ENCODE measurements at regions not wholly inside any gene's neighbourhood (a gene's known extent, or its start where the extent isn't known, plus 50 kb on each side); places are given as distances from the start of the nearest gene placed in this dataset.

GRCh38 chr2:217652761-217653639 lies 349.8 kb downstream of the TNS1 start:
- FAIRE-seq = no peak

GRCh38 chr2:217650716-217651360 lies 352.0 kb downstream of the TNS1 start:
- no peak for FAIRE-seq

- no peak for FAIRE-seq
These were observed 352.6 kb downstream of the TNS1 start for GRCh38 chr2:217650229-217650628.

- no peak for FAIRE-seq
These were observed 354.9 kb downstream of the TNS1 start for GRCh38 chr2:217647925-217648324.

GRCh38 chr2:217647226-217647625 lies 355.6 kb downstream of the TNS1 start:
- FAIRE-seq = no peak

GRCh38 chr2:217645896-217646295 lies 356.9 kb downstream of the TNS1 start:
- FAIRE-seq = no peak

GRCh38 chr2:217643789-217644301 lies 358.9 kb downstream of the TNS1 start:
- no peak for FAIRE-seq

- no peak for FAIRE-seq
These were observed 359.9 kb downstream of the TNS1 start for GRCh38 chr2:217642944-217643343.

- no peak for FAIRE-seq
These were observed 360.8 kb downstream of the TNS1 start for GRCh38 chr2:217641960-217642359.

- no peak for FAIRE-seq
These were observed 363.3 kb downstream of the TNS1 start for GRCh38 chr2:217639481-217639880.

GRCh38 chr2:217638533-217638932 lies 364.3 kb downstream of the TNS1 start:
- FAIRE-seq = no peak

- FAIRE-seq = no peak
These were observed 364.8 kb downstream of the TNS1 start for GRCh38 chr2:217638031-217638430.

GRCh38 chr2:217636991-217637561 lies 365.7 kb downstream of the TNS1 start:
- FAIRE-seq = no peak

- FAIRE-seq = no peak
These were observed 366.2 kb downstream of the TNS1 start for GRCh38 chr2:217636578-217636977.

- FAIRE-seq = no peak
These were observed 367.9 kb downstream of the TNS1 start for GRCh38 chr2:217634871-217635270.

- FAIRE-seq = no peak
These were observed 370.8 kb downstream of the TNS1 start for GRCh38 chr2:217632043-217632442.

- no peak for FAIRE-seq
These were observed 371.7 kb downstream of the TNS1 start for GRCh38 chr2:217631115-217631514.

- FAIRE-seq = no peak
These were observed 373.4 kb downstream of the TNS1 start for GRCh38 chr2:217629347-217629746.

GRCh38 chr2:217628061-217628460 lies 374.7 kb downstream of the TNS1 start:
- no peak for FAIRE-seq

- FAIRE-seq = no peak
These were observed 375.9 kb downstream of the TNS1 start for GRCh38 chr2:217626926-217627325.

GRCh38 chr2:217625557-217626169 lies 377.1 kb downstream of the TNS1 start:
- FAIRE-seq = no peak

GRCh38 chr2:217623281-217623912 lies 379.4 kb downstream of the TNS1 start:
- FAIRE-seq = no peak

All from TTC549 (cell line).